IMR-90 (cell line): ENCODE measurements at regions not wholly inside any gene's neighbourhood (a gene's known extent, or its start where the extent isn't known, plus 50 kb on each side); places are given as distances from the start of the nearest gene placed in this dataset. TPM values are rescaled to one million over a fixed set of nuclear protein-coding genes. Genes with fewer than 3 reads are reported as not detected.

Experiments
- microRNA-seq, 2 experiments: library from miRNA; stranded (forward) in 1 of 2; unstranded in 1 of 2; fragments of 10-50 nt in 1 of 2; fragments of <30 nt in 1 of 2; gene quantifications in 1 of 2; microRNA quantifications in 1 of 2; one replicate each; pipeline versions ENCODE3 to v1.1.0; 2013 to 2020; ENCODE audit not compliant: insufficient read depth in 1 of 2, insufficient read length in 1 of 2, unreplicated experiment in 1 of 2
- small RNA-seq, 5 experiments: library from RNA; depleted of rRNA; stranded (forward); fragments of <200 nt; gene quantifications; one replicate each; pipeline ENCODE3, GENCODE V24; 2012

Small RNA genes lying in the stretch of these regions (microRNA-seq; reads per million reads assigned to microRNA genes)
- gene AC023932.1 (ENCODE audit: insufficient read depth, insufficient read length) (not detected), gene AC105245.1 (ENCODE audit: insufficient read depth, insufficient read length) (not detected), gene MIR302F (ENCODE audit: unreplicated experiment) (not detected), gene RNU6-408P (ENCODE audit: insufficient read depth, insufficient read length) (not detected)

Small RNA genes lying in the stretch of these regions (small RNA-seq; reads per million reads assigned to genes)
- gene AC023932.1 (0 reads per million in 5 experiments), gene AC105245.1 (0 reads per million in 5 experiments), gene RNU6-408P (0 reads per million in 5 experiments)
